Activated CD4-positive, alpha-beta T cell treated with anti-CD3 and anti-CD28 coated beads for 36 hours (primary cell): ENCODE measurements at regions not wholly inside any gene's neighbourhood (a gene's known extent, or its start where the extent isn't known, plus 50 kb on each side); places are given as distances from the start of the nearest gene placed in this dataset.

Experiments used
- ATAC-seq: fragments of 200-7000 bp; cut with Tn5 transposase; one replicate; pipeline ENCODE4 v1.10.0; 2021; ENCODE audit warnings: mild to moderate bottlenecking, moderate library complexity
- CTCF ChIA-PET: fragments of 350-600 bp; sonication (Branson Sonifier 250); formaldehyde crosslinking; loops from one replicate; lab custom pipeline; 2021; ENCODE audit warnings: antibody characterized with exemption; lab: Charles Lee
- POLR2A ChIA-PET: fragments of 350-600 bp; sonication (Branson Sonifier 250); formaldehyde crosslinking; loops from one replicate; lab custom pipeline; 2021; ENCODE audit warnings: antibody characterized with exemption, inconsistent platforms; lab: Charles Lee
- DNase-seq: peaks from one replicate; pipeline ENCODE4 v3.0.0-alpha.2; 2020
- H3K27ac Mint-ChIP-seq: one replicate; pipeline ENCODE4 v1.8.0; 2021; ENCODE audit warnings: mixed read lengths
- H3K27me3 Mint-ChIP-seq: one replicate; pipeline ENCODE4 v1.8.0; 2021; ENCODE audit warnings: mixed read lengths
- H3K36me3 Mint-ChIP-seq: one replicate; pipeline ENCODE4 v1.8.0; 2021; ENCODE audit warnings: low read depth, mixed read lengths
- H3K4me1 Mint-ChIP-seq: one replicate; pipeline ENCODE4 v1.8.0; 2021; ENCODE audit warnings: mixed read lengths
- H3K4me3 Mint-ChIP-seq: one replicate; pipeline ENCODE4 v1.8.0; 2021; ENCODE audit warnings: mild to moderate bottlenecking, moderate library complexity, mixed read lengths
- H3K9me3 Mint-ChIP-seq: one replicate; pipeline ENCODE4 v1.8.0; 2021; ENCODE audit warnings: low read depth, mixed read lengths
- intact Hi-C, 2 experiments: fragments of 100-400 bp; cut with DNase I in 1 of 2; cut with micrococcal nuclease in 1 of 2; formaldehyde crosslinking; loops; one replicate each; pipeline versions ENCODE4 v1.14.2 to v1.15.1; 2022 to 2024; cut with DNase I, micrococcal nuclease

GRCh38 chr14:38150075-38150474, 57.6 kb upstream of the SSTR1 start:
- ChIA-PET POLR2A (no interaction called here), CTCF (interaction anchor here (0.8 kb wide), 1 partner anchor 188 kb away, joined by 3 read pairs; no protein-coding TSS in a partner anchor)
- ATAC-seq (no peak), DNase-seq (no peak)
- intact Hi-C loops: no loop called here
- Mint-ChIP-seq H3K27me3 (no peaks in the 10 kb centered on the region), H3K27ac (no peak overlapping the region), H3K9me3 (no peaks in the 10 kb centered on the region), H3K4me3 (no peak overlapping the region), H3K4me1 (no peaks in the 10 kb centered on the region), H3K36me3 (no peaks in the 10 kb centered on the region)
